Activated gamma-delta T cell treated with anti-CD3 and anti-CD28 coated beads, Interleukin-2, amount 50 U/mL, for 16 hours (primary cell): ENCODE measurements at regions not wholly inside any gene's neighbourhood (a gene's known extent, or its start where the extent isn't known, plus 50 kb on each side); places are given as distances from the start of the nearest gene placed in this dataset.
"Not testable (repeated sequence)": the region's sequence is repeated elsewhere in the genome, so short reads cannot be mapped to it uniquely, and the experiment has no call there.

Experiments
- DNase-seq: peaks from one replicate; pipeline ENCODE4 v3.0.0-alpha.2; 2020; ENCODE audit warnings: low read depth

DNA sequence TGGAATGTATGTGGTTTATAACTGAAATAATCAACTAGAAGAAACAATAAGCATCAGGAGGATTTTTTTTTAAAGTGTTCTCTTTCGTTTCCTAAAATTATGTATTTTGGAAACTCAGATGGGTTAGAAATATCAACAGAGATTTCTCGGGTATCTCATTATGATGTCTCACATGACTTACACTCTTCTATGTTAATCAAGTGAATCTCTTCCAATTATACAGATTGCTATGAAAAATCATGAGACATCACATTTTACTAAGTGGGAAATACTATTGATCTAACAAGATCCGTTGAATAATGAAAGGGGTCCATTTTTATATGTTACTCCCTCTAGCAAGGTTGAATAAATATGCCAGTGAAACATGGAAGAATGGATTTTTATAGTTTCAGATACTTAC, 54.7 kb upstream of the NRIP1 start:
- no peak for DNase-seq

DNA sequence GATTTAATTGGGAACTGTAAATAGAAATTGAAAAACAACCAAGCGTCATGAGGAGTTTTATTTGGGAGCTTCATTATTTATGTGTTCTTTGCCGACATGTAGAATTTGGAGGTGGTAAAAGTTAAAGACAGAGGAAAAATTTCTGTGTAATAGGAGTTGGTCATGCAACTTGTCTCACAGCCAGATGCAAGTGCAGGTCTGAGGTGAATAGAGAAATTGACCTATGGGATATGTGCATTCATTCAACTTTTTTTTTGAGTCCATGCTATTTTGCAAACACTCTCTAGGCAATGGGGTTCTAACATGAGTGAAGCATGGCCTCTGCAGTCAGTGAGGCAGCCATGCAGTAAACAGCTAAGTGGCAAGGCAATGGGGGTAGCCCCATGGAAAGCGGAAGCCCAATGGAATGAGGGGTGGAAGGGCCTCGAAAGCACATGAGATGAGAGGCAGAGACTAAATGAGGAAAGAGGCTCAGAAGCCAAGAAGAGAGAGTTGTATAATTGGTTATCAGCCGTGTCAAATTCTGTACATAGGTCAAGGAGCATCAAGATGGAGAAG, 56.4 kb upstream of the NRIP1 start:
- DNase-seq, result no peak

DNA sequence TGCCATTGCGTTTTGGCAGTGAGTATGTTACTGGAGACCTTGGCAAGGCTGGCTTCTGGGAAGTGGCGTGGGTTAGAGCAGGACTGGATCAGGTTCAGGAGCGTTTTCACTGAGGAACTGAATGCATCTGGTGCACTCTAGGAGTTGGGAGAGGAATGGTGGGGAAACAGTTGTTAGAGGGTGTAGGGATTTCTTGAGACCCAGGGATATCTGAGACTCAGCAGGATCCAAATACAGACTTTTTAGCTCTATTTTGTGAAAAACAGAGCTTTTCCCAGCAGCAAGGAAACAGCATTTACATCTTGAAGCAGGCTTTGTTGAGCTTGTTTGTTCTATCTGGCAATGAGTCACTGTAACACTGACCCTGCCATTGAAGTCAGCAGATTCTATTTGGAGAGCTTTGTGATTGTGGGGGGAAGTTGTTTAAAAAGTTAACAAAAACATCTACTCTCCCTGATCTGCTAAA, 56.9 kb upstream of the NRIP1 start:
- DNase-seq, result no peak

DNA sequence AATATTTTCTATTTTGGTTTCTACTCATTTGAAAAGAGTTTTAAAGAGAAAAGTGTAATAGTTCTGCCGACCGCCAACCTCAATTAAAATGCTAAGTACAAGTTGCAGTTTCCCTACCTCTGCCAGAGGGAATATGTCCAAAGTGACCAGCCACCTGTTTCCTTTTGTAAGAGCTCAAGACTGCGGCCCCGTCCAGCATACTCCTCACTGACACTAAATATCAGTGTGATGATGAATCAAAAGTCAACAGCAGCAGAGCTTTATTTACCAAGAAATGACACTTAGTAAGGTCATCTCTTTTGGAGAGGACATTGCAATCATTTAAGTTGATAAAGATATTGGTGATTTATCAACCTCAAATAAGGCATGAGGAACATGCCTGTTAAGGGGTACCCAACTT, 57.4 kb upstream of the NRIP1 start:
- DNase-seq, result no peak

DNA sequence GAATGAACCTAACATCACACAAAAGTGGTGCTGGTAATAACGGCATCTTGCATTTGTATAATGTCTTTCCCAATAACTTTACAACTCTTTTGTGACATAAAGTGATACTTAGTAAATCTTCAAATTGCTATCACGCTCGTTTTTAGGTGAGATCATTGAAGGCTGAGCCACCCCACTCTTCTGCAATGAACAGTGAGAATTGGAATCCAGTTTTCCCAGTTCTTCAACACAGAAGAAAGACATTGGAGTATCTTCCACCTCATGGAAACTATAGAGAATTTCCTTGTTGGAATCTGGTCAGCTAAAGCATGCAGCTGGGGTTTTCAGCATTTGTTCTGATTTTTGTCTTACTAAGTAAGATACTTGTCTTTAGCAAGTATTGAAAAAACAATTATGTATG, 59.9 kb upstream of the NRIP1 start:
- DNase-seq, result no peak

DNA sequence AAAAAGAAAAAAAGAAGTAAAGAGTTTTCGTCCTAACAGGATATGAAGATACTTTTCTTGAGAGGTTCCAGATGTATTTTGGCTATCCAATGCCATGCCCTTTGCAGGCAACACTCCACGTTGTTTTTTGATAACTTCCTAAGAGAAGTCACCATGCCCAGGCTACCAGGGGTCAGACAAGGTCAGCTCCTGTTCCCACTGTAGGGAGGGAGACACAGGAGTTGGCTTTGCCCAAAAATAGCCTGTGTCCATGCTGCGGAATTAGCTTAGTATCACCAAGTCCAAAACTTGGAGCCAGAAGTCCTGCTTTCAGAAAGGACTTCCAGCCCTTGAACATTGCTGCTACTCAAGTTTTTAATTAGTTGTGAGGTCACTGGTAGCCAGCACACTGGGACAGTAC, 62.1 kb upstream of the NRIP1 start:
- no peak for DNase-seq

DNA sequence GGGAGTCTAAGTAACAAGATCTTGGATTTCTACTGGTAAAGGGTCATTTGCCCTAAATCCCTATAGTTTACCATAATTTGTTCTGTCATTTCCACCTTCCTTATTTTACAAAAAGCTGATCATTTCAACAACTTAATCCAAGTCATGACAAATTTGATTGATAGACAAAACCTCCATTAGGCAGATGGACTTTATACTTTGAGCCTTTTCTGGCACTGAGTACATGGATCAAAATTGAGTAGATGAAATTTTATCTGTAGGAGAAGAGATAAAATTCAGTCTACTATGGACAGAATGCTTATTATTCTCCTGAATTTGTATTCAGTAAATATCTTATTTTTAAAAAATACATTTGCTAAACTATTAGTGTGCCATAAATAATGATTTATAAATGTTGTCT, 62.6 kb upstream of the NRIP1 start:
- DNase-seq, result no peak

DNA sequence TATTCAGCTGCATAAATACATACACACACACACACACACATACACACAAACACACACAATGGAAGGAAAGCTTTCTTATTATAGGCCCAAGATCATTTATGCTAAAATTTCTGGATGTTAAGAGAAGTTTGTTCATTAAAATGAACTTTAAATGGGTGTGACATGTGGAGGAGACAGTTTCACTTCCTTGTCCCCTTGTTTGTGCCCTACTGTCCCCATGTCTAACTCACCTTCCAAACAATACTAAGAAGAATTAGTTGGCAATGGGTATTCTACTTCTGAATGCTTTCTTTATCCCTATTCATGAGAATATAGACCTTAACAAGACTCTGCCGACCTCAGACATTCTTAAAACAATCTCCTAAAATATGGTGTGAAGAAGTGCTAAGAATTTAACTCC, 63.5 kb upstream of the NRIP1 start:
- DNase-seq, result no peak

DNA sequence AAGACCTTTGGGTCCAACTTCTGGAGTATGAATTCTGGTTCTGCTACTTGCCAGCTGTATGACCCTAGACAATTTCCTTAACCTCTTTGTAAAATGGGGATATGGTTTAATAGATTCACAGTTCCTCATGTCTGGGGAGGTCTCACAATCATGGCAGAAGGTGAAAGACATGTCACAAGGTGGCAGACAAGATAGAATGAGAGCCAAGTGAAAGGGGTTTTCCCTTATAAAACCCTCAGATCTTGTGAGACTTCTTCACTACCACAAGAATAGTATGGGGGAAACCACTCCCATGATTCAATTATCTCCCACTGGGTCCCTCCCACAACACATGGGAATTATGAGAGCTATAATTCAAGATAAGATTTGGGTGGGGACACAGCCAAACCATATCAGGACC, 63.9 kb upstream of the NRIP1 start:
- not testable (repeated sequence) for DNase-seq

DNA sequence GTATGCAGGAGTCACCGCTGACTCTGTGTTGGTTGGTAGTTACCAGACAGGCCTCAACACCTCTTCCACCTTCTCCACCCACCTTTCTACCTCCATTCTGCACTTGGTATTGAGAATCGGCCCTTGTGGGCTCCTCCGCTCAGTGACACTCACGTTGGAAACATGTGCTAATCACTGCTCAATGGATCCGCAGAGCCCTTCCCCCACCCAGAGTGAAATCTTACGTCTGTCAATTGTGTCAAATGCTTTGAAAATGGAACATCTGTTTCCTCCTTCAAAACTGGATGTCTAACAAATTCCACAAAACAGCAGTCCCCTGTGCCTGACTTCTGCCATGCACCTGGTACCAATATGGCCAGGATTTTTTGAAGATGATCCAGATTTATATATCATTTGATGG, 65.5 kb upstream of the NRIP1 start:
- no peak for DNase-seq

DNA sequence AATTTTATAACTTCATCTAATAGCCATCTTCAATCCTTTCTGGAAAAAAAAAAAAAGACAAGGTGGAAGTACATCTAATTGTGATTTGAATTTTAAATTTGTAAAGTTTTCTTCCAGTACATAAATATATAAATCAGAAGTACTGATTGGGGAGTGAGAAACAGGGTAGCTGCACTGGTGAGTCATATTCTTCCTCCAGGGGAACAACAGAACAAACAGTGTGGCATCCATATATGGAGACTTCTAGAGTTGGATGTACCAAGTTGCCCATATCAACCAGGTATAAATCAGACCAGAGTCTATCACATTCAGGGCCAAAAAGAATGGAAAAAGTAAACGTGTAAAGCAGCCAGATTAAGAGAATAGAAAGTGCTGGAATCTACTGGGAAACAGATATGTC, 66.0 kb upstream of the NRIP1 start:
- no peak for DNase-seq

DNA sequence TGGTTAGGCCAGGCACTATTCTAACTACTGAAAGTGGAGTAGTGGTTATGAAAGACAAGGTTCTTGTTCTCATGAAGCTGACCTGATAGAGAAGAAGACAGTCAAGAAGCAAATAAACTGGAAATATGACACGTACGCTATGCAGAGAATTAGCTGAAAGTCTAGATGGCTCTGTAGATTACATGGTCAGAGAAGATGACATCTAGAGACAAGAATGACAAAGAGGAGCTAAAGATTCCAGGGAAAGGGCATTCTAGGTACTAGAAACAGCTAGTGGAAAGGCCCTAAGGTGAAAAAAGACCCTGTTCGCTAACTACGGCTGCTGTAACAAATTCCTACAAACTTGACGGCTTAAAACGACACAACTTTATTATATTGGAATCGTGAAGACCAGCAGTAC, 68.0 kb upstream of the NRIP1 start:
- no peak for DNase-seq

DNA sequence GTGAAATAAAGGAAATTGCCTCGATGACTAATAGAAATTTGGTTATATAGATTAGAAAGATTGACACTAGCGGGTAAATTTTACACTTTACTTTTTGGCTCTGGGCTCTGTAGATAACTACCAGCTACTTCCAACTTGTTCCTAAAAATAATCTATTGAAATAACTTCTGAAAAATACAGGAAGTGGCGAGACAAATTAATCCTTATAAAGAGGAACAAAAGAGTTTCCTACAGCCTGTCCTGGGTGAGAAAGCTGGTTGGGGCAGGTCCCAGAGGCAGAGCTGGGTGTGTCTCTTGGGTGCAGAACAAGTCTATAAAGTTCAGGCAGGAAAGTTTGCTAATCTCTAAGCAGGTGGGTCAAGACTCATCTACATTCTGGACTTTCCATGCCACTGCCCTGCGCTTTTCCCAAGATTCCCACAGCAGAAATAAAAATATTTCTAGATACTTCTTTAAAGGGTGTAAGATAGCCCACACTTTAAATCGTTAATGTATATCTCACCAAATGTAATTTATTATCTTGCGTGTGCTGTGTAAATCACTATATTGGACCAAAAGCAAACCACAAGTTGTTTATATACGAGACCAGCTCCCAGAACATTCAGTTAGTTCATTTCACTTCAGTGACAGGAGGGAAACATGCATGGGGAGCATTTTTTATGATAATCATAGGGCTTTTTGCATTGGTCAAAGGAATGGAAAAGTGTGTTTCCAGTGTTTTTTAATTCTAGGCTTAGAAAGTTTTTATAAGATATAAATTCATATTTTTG, 70.1 kb upstream of the NRIP1 start:
- no peak for DNase-seq

DNA sequence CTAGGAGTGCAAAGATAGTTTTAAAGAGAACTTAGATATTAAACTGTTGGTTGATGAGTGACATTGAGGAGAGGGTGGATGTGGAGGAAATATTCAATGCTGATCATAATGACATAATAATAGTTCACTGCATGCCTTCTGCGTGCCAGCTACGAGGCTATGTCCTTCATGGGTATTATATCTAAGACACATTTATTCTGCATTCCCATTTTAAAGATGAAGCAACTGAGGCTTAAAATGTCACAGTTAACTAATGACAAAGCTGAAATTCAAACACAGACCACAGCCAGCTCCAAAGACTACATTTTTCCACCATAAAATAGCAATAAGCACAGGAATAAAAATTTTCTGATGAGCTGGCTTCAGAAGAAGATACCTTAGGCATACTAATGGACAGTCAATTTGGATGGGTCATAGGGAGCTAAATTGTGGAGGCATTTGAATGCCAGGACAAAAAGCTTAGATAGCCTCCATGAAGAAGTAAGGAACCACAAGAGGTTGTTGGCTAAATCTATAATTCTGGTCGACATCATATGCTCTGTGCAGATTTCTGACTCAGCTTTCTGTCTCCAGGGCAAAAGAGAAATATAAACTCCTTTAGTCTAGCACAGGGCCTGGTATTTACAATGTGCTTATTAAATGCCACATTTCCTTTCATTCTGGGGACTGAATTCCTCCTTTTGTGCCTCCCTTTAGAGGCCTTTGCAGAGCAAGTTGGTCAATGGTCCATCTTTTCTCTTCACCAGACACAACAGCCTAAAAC, 71.2 kb upstream of the NRIP1 start:
- no peak for DNase-seq

DNA sequence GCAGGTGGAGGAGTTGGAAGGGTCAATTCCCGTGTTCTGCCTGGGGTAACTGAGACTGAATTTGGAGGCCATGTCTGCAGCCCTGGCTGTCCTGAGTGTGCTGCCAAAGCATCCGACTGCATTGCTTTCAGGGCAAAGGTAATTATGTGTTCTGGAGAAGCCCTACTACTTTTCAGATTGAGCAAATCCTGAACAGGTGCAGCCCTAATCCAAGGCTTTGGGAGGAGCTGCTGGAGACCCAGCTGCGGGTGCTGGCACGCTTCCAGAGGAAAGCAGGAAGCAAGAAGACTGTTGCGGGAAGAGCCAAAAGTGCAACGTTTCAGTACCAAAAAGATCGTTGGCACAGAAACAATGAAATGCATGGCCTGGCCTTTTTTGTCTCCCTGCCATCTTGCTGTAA, 73.7 kb upstream of the NRIP1 start:
- no peak for DNase-seq

DNA sequence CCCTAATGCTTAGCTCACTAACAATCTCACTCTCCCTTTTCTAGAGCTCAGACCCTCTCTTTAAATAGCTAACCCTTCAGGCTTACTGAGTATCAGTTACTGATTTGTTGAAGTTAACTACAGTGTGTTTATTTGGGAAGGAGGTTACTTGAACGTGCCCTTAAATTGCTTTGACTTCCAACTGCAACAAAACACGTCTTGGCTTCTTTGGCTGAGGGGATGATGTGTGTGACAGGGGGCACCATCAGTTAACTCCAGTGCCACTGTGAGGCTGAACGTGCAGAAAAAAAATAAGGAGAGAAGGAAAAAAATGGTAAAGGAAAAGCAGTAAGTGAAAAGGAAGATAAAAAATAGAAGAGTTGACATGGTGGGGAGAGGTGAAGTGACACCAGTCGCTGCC, 75.1 kb upstream of the NRIP1 start:
- DNase-seq, result no peak

DNA sequence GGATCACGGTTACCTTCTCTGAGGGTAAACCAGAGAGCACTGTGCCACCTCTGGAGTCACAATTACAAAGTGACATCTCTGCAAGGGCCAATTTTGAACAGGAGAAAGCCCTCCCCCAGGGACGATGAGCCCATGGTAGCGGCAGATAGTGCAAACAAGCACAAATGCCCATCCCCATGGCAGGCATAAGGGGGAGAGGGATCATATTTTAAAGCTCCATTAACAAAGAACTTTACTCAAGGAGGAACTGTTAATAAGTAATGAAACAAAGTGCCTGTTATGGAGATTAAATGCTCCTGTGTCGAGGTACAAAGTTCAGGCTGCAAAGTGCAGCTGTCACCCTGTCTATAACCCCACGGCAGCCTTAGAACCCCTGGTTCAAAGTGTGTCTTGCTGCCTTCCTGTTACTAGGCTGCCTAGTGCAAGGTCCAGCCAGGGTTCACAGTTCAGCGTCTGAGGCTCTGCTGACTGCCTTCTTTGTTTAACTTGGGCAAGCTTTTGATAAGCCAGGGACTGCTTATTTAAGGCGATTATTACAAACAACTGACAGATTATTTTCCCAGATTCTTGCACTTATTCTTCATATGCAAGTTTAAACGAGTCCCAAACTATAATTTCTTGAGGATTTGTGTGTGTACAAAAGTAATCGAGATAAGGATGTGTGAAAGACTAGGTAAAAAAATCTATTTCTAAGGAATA, 75.7 kb upstream of the NRIP1 start:
- DNase-seq, result no peak

DNA sequence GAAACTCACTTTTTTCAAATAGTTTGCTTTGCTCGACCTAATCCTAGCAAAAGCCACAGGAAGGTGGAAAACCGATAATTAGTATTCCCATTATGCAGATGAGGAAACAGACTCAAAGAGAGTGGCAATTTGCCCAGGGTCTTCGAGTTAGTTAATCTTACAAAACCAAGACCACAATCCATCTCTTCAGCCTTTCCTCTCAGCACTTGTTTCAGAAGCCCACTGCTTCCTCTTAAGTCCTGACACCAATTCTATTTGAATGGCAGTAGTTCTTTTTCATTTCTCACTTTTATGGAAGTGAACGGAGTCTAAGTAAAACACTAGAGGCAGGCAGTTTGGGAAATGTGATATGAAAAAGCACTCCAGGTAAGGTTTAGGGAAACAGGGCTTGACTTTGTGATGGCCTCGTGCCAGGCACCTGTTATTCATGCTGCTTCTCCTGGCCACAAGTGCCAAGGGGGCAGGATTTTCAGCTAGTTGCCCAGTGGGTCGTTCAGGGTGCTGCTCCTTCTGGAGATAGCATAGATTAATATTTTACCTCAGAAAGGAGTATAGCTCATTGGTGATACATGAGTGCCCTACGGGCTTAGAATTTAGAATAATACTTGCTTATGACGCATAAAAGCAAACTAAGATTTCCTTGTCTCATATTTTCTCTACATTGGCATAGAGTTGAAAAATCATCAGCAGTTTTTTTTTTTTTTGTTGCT, 76.6 kb upstream of the NRIP1 start:
- DNase-seq, result no peak

DNA sequence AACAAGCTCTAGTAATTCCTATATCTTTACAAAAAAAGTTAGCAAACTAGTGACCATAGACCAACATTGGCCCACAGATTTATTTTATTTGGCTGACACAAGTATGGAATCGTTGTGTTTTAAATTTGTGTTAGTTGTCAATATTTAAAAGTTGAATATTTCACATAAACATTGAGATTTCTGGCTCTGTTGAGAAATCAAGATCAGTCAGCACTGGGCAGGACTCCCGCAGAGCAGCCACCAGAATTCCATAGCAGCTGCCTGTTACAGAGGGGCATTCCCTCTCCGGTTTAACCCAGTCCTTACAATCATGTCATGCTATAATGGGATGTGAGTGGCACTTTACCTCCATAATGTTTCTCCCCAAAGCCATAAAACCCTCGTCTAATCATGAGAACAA, 79.2 kb upstream of the NRIP1 start:
- DNase-seq, result no peak

DNA sequence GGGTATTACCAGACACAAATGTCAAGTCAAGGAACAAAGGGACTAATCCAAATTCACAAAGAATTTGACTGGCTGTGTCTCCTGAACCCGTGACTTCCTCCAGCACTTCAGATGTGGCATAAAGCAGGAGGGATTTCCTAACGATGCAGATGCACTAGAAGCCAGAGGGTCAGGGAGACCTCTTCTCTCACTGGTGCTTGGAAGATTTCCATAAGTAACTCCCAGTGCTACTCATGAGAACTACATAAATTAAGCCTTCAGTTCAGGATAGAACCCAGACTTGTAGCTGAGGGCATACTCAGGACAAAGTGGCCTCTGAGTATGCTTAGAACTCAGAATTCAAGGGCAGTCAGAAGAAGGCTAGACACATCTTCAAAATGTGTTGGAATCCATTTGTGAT, 83.6 kb upstream of the NRIP1 start:
- DNase-seq, result no peak

DNA sequence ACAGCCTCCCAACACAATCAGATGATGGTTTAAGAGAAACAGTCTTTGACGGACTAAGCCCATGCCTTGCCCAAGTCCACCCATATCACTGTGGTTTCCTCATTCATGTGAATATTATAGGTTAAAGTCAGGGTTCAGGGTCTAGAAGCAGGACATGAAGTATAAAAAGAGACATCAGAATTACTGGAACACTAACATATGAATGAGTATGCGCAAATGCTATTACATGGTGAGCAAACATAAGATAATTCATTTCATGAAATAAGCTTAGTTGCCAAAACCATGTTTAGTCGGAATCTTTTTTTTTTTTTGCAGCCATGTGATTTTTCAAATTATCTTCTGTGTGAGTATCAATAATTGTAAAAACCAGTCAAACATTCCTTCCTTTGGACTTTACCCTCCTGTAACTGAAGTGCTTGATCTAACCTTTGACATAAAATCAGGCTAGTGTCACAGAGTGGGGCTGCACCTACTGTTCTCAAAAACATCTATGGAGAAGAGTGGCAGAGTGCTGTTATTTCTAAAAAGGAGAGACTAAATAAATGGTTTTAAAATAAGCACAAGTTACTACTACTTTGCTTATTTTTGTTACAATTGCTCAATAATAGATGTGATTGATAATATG, 84.9 kb upstream of the NRIP1 start:
- DNase-seq, result no peak
